ENCODE measurements at regions not wholly inside any gene's neighbourhood (a gene's known extent, or its start where the extent isn't known, plus 50 kb on each side); places are given as distances from the start of the nearest gene placed in this dataset.

DNA sequence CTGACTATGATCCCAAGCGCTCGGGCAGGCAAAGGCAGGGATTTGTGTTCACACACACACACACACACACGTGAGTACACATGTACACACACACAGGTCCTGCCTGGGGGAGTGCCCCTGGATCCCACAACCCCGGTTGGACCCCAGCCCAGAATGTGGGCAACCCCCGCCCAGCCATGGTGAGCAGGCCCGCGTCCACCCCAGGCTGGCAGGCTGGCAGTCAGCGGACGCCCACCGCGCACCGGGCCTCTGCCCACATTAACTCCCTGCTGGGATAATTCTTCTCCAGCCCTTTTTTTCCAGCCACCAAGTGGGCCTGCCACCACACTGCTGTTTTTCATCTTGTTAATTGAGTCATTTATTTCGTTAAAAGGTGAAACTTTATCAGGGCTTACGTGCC is 256.2 kb downstream of the BCL11B start:
- TF ChIP-seq, protein P1, sequence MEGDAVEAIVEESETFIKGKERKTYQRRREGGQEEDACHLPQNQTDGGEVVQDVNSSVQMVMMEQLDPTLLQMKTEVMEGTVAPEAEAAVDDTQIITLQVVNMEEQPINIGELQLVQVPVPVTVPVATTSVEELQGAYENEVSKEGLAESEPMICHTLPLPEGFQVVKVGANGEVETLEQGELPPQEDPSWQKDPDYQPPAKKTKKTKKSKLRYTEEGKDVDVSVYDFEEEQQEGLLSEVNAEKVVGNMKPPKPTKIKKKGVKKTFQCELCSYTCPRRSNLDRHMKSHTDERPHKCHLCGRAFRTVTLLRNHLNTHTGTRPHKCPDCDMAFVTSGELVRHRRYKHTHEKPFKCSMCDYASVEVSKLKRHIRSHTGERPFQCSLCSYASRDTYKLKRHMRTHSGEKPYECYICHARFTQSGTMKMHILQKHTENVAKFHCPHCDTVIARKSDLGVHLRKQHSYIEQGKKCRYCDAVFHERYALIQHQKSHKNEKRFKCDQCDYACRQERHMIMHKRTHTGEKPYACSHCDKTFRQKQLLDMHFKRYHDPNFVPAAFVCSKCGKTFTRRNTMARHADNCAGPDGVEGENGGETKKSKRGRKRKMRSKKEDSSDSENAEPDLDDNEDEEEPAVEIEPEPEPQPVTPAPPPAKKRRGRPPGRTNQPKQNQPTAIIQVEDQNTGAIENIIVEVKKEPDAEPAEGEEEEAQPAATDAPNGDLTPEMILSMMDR (IDR thresholded peaks at IDR 0.05; ENCODE audit: insufficient read depth, low read depth, low read length), result no peak
- no peak for TF ChIP-seq EZH2 (IDR thresholded peaks at IDR 0.05; ENCODE audit: insufficient read depth, low read length)

All from astrocyte (in vitro differentiated cells and primary cell).